Breast epithelium (tissue), 3 donors: ENCODE measurements at regions not wholly inside any gene's neighbourhood (a gene's known extent, or its start where the extent isn't known, plus 50 kb on each side); places are given as distances from the start of the nearest gene placed in this dataset.

Experiments
- CTCF ChIP-seq, 3 donors: fragments of 450-650 bp; IDR thresholded peaks; one replicate each; pipeline ENCODE4 v1.5.1; 2016 to 2017; ENCODE audit warnings: antibody characterized with exemption in 3 of 3, mild to moderate bottlenecking in 3 of 3, moderate library complexity in 3 of 3
- POLR2A ChIP-seq: fragments of 450-650 bp; IDR thresholded peaks from one replicate; pipeline ENCODE4 v1.6.1; 2016; ENCODE audit warnings: antibody characterized with exemption, mild to moderate bottlenecking, moderate library complexity

- TF ChIP-seq CTCF (IDR thresholded peaks at IDR 0.05), result no peak
- no peak for TF ChIP-seq POLR2A
Observed at GRCh38 chr4:16322183-16322582, 95.9 kb upstream of the TAPT1 start.
